HepG2 (cell line): ENCODE measurements at regions not wholly inside any gene's neighbourhood (a gene's known extent, or its start where the extent isn't known, plus 50 kb on each side); places are given as distances from the start of the nearest gene placed in this dataset.

Experiments used
- CCDC6 ChIP-seq: sonication (generic); formaldehyde crosslinking; IDR thresholded peaks from 2 replicates; pipeline ENCODE4 v1.8.1; 2022; ENCODE audit warnings: mild to moderate bottlenecking, missing genetic modification reagents, moderate library complexity
- CREB3 ChIP-seq: sonication (generic); formaldehyde crosslinking; IDR thresholded peaks from 2 replicates; pipeline ENCODE4 v1.5.0; 2020; ENCODE audit warnings: missing genetic modification reagents
- HINFP ChIP-seq: sonication (generic); formaldehyde crosslinking; IDR thresholded peaks from 2 replicates; pipeline ENCODE4 v1.4.0; 2020; ENCODE audit warnings: low read depth, mild to moderate bottlenecking, missing genetic modification reagents
- PITX1 ChIP-seq: sonication (generic); formaldehyde crosslinking; IDR thresholded peaks from 2 replicates; pipeline ENCODE4 v1.5.1; 2020; ENCODE audit warnings: mild to moderate bottlenecking, missing genetic modification reagents
- SMAD1 ChIP-seq: sonication (generic); formaldehyde crosslinking; IDR thresholded peaks from 2 replicates; pipeline ENCODE4 v1.4.0; 2020; ENCODE audit warnings: missing genetic modification reagents, low read depth, mild to moderate bottlenecking, borderline replicate concordance
- SNAPC4 ChIP-seq: sonication (generic); formaldehyde crosslinking; IDR thresholded peaks from 2 replicates; pipeline ENCODE4 v1.4.0; 2020; ENCODE audit warnings: mild to moderate bottlenecking, missing genetic modification reagents
- ZC3H4 ChIP-seq: sonication (generic); formaldehyde crosslinking; IDR thresholded peaks from 2 replicates; pipeline ENCODE4 v1.4.0; 2020; ENCODE audit warnings: missing genetic modification reagents, borderline replicate concordance
- ZNF281 ChIP-seq: sonication (generic); formaldehyde crosslinking; IDR thresholded peaks from 2 replicates; pipeline ENCODE4 v1.4.0; 2020; ENCODE audit warnings: missing genetic modification reagents, borderline replicate concordance
- ZNF557 ChIP-seq: sonication (generic); formaldehyde crosslinking; IDR thresholded peaks from 2 replicates; pipeline ENCODE4 v1.4.0; 2020; ENCODE audit warnings: missing genetic modification reagents
- ZNF747 ChIP-seq: sonication (generic); formaldehyde crosslinking; IDR thresholded peaks from 2 replicates; pipeline ENCODE4 v1.8.1; 2023; ENCODE audit warnings: missing genetic modification reagents, mild to moderate bottlenecking, borderline replicate concordance
- ZNF891 ChIP-seq: sonication (generic); formaldehyde crosslinking; IDR thresholded peaks from 2 replicates; pipeline ENCODE4 v1.5.0; 2020; ENCODE audit warnings: mild to moderate bottlenecking, missing genetic modification reagents
- ZUFSP ChIP-seq: sonication (generic); formaldehyde crosslinking; IDR thresholded peaks from 2 replicates; pipeline ENCODE4 v1.9.0; 2021; ENCODE audit warnings: missing genetic modification reagents, mild to moderate bottlenecking, borderline replicate concordance

- TF ChIP-seq SNAPC4 (CRISPR knock-in tag) (no peak), CCDC6 (CRISPR knock-in tag) (no peak), ZNF891 (CRISPR knock-in tag) (no peak), SMAD1 (CRISPR knock-in tag) (no peak), HINFP (CRISPR knock-in tag) (no peak), ZNF281 (CRISPR knock-in tag) (no peak), CREB3 (CRISPR knock-in tag) (no peak), ZNF557 (CRISPR knock-in tag) (no peak), ZC3H4 (CRISPR knock-in tag) (no peak), PITX1 (no peak), ZUFSP (CRISPR knock-in tag) (no peak), ZNF747 (no peak)
These were observed 368.7 kb upstream of the CRIM1 start (continued) for GRCh38 chr2:35986871-35987270.
